ENCODE measurements at regions not wholly inside any gene's neighbourhood (a gene's known extent, or its start where the extent isn't known, plus 50 kb on each side); places are given as distances from the start of the nearest gene placed in this dataset.

- H3K79me2 ChIP-seq (replicated peaks; ENCODE audit: insufficient read depth, low read length), result no peaks in the 10 kb centered on the region
- no peak overlapping the region for H3K4me2 ChIP-seq (ENCODE audit: low read length)
- no peak overlapping the region for H3K27ac ChIP-seq (ENCODE audit: low read length)
- H3K4me3 ChIP-seq (ENCODE audit: low read length), result no peak overlapping the region
- no peak overlapping the region for H2AFZ ChIP-seq (ENCODE audit: low read depth, low read length)
- H3K9me2 ChIP-seq (ENCODE audit: insufficient read depth, low read length), result no peaks in the 10 kb centered on the region
- H3F3A ChIP-seq (ENCODE audit: insufficient read depth, low read length, poor library complexity, severe bottlenecking), result no peaks in the 10 kb centered on the region
- H3K36me3 ChIP-seq (ENCODE audit: insufficient read depth, low read length), result no peaks in the 10 kb centered on the region
- no peak overlapping the region for H3K9ac ChIP-seq (ENCODE audit: low read length)
- no peaks in the 10 kb centered on the region for H3K9me3 ChIP-seq (ENCODE audit: low read length)
- no peaks in the 10 kb centered on the region for H3K27me3 ChIP-seq (ENCODE audit: insufficient read depth, low read depth, low read length)
- H4K20me1 ChIP-seq (ENCODE audit: insufficient read depth), result no peaks in the 10 kb centered on the region
- no peak for TF ChIP-seq MXI1 (conservative IDR thresholded peaks at IDR 0.05; ENCODE audit: poor library complexity, severe bottlenecking)
- TF ChIP-seq EP300 (conservative IDR thresholded peaks at IDR 0.05; ENCODE audit: poor library complexity, severe bottlenecking), result no peak
- no peak for TF ChIP-seq POLR2AphosphoS5 (IDR thresholded peaks at IDR 0.05)
- no peak for TF ChIP-seq EZH2 (IDR thresholded peaks at IDR 0.05; ENCODE audit: borderline replicate concordance, insufficient read depth, low read length, poor library complexity, severe bottlenecking)
- no peak for TF ChIP-seq TAF1 (IDR thresholded peaks at IDR 0.05; ENCODE audit: low read depth)
Observed at GRCh38 chr18:10241579-10241978, 212.9 kb upstream of the APCDD1 start.

- no peaks in the 10 kb centered on the region for H3K9me2 ChIP-seq (ENCODE audit: insufficient read depth, low read length)
- TF ChIP-seq EZH2 (IDR thresholded peaks at IDR 0.05; ENCODE audit: borderline replicate concordance, insufficient read depth, low read length, poor library complexity, severe bottlenecking) (no peak), EP300 (conservative IDR thresholded peaks at IDR 0.05; ENCODE audit: poor library complexity, severe bottlenecking) (no peak), SMC3 (conservative IDR thresholded peaks at IDR 0.05; ENCODE audit: poor library complexity) (no peak), REST (IDR thresholded peaks at IDR 0.05; ENCODE audit: borderline replicate concordance) (no peak), CTCF (IDR thresholded peaks at IDR 0.05; ENCODE audit: poor library complexity, severe bottlenecking) (no peak), TAF1 (IDR thresholded peaks at IDR 0.05; ENCODE audit: low read depth) (no peak), RAD21 (conservative IDR thresholded peaks at IDR 0.05) (no peak), POLR2AphosphoS5 (IDR thresholded peaks at IDR 0.05) (no peak), MXI1 (conservative IDR thresholded peaks at IDR 0.05; ENCODE audit: poor library complexity, severe bottlenecking) (no peak)
- no peak overlapping the region for H2AFZ ChIP-seq (ENCODE audit: low read depth, low read length)
- no peaks in the 10 kb centered on the region for H4K20me1 ChIP-seq (ENCODE audit: insufficient read depth)
- H3K79me2 ChIP-seq (replicated peaks; ENCODE audit: insufficient read depth, low read length), result no peaks in the 10 kb centered on the region
- no peak overlapping the region for H3K4me3 ChIP-seq (ENCODE audit: low read length)
- H3K9ac ChIP-seq (ENCODE audit: low read length), result no peak overlapping the region
- no peaks in the 10 kb centered on the region for H3K9me3 ChIP-seq (ENCODE audit: low read length)
- no peak overlapping the region for H3K27ac ChIP-seq (ENCODE audit: low read length)
- H3K4me2 ChIP-seq (ENCODE audit: low read length), result no peak overlapping the region
- no peaks in the 10 kb centered on the region for H3F3A ChIP-seq (ENCODE audit: insufficient read depth, low read length, poor library complexity, severe bottlenecking)
- no peaks in the 10 kb centered on the region for H3K27me3 ChIP-seq (ENCODE audit: insufficient read depth, low read depth, low read length)
- no peaks in the 10 kb centered on the region for H3K36me3 ChIP-seq (ENCODE audit: insufficient read depth, low read length)
Observed at GRCh38 chr18:10242936-10243680, 211.3 kb upstream of the APCDD1 start.
